Limb (tissue), 2 donors: ENCODE measurements at regions not wholly inside any gene's neighbourhood (a gene's known extent, or its start where the extent isn't known, plus 50 kb on each side); places are given as distances from the start of the nearest gene placed in this dataset.
"Not testable (repeated sequence)": the region's sequence is repeated elsewhere in the genome, so short reads cannot be mapped to it uniquely, and the experiment has no call there.

ENCODE experiments used
- DNase-seq, 2 donors: peaks; one replicate each; pipeline ENCODE4 v3.0.0-alpha.2; 2016; ENCODE audit errors: extremely low spot score in 2 of 2

DNA sequence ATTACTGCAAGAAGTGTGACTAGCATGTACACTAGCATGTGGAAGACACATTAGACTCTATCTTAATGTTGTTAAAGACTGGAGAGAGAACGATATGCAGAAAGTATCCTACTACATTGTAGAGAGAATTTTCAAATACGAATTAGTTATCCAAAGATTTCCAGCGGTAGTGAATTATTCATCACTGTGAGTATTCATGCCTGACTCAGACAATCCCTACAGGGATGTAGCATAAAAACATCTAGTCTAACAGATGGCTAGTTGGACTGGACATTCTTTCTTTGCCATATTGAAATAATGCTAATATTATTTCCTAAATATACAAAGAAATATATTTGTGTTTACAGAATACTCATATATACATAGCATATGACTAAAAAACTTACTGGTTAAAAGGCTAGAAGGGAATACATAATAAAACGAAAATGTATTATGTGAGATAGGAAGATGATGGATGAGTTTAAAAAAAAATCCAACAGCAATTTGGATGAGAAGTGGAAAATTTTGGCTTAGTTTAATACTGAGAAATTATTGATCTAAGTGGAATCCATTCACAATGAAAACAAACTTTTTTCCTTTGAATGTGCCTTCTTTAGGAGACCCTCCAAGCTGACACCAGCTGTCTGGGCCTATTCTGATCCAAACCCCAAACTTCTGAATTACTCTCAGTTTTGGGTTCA is 580.7 kb downstream of the RFPL4B start:
- DNase-seq = no peak

- DNase-seq = no peak
Measured at GRCh38 chr6:112929641-112930040, 582.5 kb downstream of the RFPL4B start.

DNA sequence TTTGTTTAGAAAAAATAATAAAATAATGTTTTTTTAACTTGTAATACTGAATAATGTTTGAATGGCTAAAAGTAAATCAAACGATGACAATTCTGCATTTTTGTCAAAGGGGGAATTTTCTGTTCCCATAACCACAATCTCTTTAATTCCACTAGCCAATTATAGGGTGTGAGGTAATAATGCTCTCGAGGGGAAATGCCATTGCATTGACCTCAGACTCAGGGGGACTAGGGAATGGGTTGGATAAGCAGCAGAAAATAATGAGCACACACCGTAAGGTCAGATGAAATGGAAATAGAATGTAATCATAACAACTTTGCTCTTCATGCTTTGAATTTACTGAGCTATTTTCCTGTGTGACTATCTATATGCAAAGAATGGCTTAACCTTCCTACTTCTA is 584.7 kb downstream of the RFPL4B start:
- no peak for DNase-seq

DNA sequence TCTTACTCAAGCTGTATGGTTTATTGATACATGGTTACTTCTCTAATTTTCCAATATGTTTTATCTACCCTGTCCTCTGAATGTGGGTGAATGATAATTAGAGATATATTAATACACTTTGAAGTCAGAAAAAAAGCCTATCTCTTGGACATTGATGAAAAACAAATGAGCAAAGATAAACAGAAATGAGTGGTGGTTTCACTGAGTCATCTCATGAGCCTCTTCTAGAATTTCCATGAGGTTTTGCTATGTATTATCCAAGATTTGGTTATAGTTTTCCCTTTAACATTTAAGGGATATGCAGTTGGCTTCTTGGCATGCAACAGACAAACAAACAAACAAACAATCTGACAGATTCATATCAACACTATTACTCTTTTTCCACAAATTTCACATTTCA is 586.8 kb downstream of the RFPL4B start:
- no peak for DNase-seq

DNA sequence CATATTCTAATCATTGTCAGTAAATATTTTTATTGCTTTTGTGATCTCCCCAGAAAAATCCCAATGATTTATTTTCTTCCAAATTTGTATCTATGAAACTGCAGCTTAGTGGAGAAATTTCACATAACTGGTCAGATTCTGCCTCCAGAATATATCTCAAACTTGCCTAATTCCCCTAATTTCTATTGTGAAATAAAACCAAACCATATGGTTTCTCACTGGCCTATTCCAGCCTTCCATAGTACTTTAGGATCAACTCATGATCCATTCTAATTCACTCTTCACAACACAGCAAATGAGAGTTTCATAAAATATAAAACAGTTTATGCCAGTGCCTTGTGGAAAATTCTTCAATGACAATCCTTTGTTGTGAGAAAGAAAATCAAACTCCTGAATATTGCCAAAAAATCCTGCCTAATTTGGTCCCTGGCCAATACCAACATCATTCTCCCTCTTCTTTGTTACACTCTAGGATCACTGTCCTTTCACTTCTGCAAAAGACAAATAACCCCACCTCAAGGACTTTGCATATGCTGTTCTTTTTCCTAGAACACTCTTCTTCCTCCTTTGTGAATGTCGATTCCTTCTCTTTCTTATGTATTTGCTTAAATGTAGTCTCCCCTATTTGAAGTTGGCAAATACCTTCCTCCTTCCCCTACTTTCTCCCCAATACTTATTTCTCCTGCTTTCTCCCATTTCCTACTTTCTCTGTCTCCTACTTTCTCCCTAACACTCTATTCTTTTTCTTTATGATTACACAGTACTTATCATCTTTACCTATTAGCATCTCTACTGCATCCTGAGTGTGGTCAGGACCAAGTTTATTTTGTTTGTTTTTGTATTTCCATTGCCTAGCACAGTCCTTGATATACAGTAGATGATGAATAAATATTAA is 587.5 kb downstream of the RFPL4B start:
- DNase-seq = no peak

GRCh38 chr6:112935402-112936078 is 588.4 kb downstream of the RFPL4B start:
- DNase-seq = no peak

GRCh38 chr6:112936079-112936472 is 588.9 kb downstream of the RFPL4B start:
- no peak for DNase-seq

- DNase-seq = peak in 1 of 2 donors; percentile 58
Measured at GRCh38 chr6:112936504-112936903, 589.4 kb downstream of the RFPL4B start.

- DNase-seq = not testable (repeated sequence)
Measured at GRCh38 chr6:112937690-112938089, 590.6 kb downstream of the RFPL4B start.

DNA sequence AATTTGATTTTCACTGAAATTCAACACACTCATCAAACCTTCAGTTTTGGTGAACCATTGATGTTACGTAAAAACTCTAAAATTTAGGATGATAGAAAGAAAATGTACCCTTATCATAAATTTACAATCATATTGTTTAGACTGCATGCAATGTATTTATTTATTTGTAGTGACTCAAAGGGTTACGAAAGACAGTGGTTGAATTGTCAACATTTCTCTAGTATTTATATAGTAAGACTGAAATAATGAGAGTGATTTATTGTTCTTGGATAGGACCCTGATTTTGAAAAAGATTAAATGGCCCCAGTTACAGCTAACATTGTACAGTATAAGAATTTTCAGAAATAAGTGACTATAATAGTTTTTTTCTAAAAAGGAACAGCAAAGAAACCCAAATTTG is 591.5 kb downstream of the RFPL4B start:
- no peak for DNase-seq

DNA sequence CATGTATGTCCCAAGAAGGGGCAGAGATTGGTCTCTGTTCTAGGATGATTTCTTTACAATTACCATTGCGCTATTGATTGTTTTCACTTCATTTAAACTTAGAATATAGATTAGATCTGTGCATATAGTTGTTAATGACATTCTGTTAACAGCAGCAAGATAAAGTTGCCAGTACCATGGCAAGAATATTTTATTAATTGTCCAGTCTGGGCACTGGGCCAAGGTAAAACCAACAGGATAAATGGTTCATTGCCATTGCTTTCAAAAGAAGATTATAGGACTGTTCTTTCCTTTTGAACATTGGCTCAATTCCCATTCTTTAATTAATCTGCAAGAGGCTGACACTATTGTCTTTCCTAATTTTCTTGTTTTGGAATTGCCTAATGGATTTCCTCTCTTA is 592.4 kb downstream of the RFPL4B start:
- DNase-seq = no peak

DNA sequence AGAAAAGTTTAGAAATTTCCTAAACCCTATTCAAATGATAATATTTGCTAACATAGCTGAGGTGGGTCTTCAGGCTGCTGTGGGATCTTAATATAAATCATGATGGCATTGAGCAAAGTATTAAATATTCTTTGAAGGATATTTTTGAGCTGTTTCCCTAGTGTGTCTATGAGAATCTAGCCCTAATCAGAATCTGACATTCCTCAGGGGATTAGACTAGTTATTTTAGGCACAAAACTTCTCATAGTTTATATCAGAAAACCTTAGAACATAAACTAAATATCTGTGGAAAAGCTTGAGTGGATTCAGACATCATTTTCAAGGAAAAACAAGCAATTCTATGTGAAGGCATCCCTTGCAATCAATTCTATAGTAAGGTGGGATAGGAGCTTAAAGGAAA is 594.5 kb downstream of the RFPL4B start:
- DNase-seq = no peak

GRCh38 chr6:112946051-112946450 is 598.9 kb downstream of the RFPL4B start:
- DNase-seq = no peak

- DNase-seq = no peak
Measured at GRCh38 chr6:112947507-112947906, 600.4 kb downstream of the RFPL4B start.

- no peak for DNase-seq
Measured at GRCh38 chr6:112951829-112952228, 604.7 kb downstream of the RFPL4B start.

DNA sequence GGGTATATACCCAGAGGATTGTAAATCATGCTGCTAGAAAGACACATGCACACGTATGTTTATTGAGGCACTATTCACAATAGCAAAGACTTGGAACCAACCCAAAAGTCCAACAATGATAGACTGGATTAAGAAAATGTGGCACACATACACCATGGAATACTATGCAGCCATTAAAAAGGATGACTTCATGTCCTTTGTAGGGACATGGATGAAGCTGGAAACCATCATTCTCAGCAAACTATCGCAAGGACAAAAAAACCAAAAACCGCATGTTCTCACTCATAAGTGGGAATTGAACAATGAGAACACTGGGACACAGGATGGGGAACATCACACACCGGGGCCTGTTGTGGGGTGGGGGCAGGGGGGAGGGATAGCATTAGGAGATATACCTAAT is 608.6 kb downstream of the RFPL4B start:
- not testable (repeated sequence) for DNase-seq

DNA sequence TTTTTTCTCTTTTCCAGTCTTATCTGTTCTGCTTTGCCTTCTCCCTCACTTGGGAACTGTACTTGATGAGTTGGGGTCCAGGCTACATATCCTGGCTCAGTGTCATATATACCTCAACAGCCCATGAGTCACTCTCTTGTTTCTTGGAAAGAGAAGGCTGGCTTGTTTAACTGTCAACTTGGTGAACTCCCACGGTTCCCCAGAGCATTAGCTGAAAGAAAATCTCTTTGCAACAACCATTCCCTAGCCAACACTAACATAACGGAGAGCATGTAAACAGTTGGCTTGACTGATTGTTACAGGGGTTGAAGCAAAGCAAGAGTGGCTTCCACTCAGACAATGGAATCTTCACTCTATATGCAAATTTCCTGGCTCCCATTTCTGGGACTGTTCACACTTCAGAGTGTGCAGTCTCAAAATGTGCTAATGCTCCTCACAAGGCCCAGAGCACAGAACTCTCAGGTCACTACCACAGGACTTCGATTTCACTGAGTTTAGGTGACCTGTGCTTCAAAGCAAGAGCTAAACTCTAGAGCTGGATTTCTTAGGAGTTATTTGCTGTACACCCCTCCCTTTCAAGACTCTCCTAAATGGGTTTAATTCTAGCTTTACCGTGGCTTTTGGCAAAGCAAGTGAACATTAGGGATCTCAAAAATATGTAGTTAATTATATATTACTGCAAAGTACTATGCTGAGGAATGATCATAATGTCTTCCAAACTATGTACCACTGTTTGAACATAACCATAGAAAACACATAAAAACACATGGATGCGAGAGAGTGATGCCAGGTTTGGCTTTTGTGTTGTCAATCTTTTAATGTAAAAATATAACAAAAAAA is 609.8 kb downstream of the RFPL4B start:
- peak; percentile 38 to 72 for DNase-seq

DNA sequence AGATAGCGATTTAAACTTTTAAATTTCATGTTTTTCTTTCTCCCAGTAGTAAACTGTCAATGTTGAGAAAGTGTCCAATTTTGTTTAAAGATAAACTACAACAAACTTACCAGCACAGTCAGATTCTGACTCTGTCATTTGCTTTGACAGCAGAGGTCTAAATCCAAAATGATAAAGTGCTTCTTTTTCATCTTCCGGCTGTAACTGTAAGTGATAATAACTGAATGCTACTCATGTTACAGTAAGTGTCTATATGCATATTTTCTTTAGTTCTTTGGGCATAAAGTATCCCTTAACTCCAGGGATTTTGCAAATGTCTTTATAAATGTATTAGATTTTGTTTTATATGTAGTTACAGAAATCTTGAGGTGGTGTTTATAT is 610.4 kb downstream of the RFPL4B start:
- no peak for DNase-seq

- not testable (repeated sequence) for DNase-seq
Measured at GRCh38 chr6:112960130-112960529, 613.0 kb downstream of the RFPL4B start.

- no peak for DNase-seq
Measured at GRCh38 chr6:112967974-112968373, 620.8 kb downstream of the RFPL4B start.

DNA sequence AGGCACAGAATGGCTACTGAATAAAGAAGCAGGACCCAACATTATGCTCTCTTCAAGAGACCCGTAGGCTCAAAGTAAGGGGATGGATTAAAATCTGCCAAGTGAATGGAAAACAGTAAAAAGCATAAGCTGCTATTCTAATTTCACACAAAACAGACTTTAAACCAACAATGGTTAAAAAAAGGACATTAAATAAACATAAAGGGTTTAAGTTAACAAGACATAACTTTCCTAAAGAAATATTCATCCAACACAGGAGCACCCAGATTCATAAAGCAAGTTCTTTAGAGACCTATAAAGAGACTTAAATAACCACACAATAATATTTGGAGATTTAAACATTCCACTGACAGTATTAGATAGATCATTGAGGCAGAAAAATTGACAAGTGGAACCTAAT is 624.5 kb downstream of the RFPL4B start:
- no peak for DNase-seq
